ENCODE measurements at regions not wholly inside any gene's neighbourhood (a gene's known extent, or its start where the extent isn't known, plus 50 kb on each side); places are given as distances from the start of the nearest gene placed in this dataset.

DNA sequence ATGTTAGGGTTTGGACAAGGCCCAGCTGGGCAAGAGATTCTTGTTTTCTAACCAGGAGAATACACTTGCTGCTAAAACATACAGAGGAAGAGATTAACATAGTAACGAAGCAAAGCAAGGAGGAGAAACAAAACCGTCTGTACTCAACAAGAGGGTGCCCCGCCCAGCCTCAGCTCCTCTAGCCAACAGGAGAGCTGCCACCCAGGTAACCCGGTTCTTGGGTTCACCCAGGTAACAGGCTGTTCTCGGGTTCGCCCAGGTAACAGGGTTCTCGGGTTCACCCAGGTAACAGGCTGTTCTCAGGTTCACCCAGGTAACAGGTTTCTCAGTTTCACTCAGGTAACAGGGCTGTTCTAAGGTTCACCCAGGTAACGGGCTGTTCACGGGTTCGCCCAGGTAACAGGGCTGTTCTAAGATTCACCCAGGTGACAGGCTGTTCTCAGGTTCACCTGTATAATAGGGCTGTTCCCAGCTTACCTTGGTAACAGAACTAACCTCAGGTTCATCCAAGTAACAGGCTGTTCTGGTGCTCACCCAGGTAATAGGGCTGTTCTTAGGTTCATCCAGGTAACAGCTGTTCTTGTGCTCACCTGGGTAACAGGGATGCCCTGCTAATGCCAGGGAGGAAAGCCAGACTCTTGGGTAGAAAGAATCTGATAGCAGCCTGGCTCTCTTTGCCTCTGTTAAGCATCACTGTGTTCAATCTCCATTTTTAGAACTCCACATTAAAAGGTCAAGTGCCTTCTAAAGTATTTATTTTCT lies 271.6 kb downstream of the SYK start:
- TF ChIP-seq, protein P1, sequence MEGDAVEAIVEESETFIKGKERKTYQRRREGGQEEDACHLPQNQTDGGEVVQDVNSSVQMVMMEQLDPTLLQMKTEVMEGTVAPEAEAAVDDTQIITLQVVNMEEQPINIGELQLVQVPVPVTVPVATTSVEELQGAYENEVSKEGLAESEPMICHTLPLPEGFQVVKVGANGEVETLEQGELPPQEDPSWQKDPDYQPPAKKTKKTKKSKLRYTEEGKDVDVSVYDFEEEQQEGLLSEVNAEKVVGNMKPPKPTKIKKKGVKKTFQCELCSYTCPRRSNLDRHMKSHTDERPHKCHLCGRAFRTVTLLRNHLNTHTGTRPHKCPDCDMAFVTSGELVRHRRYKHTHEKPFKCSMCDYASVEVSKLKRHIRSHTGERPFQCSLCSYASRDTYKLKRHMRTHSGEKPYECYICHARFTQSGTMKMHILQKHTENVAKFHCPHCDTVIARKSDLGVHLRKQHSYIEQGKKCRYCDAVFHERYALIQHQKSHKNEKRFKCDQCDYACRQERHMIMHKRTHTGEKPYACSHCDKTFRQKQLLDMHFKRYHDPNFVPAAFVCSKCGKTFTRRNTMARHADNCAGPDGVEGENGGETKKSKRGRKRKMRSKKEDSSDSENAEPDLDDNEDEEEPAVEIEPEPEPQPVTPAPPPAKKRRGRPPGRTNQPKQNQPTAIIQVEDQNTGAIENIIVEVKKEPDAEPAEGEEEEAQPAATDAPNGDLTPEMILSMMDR (IDR thresholded peaks at IDR 0.05): no peak
- no peak for TF ChIP-seq ZFX (IDR thresholded peaks at IDR 0.05; ENCODE audit: borderline replicate concordance)

Data from 22Rv1 (cell line).